Fibroblast of lung (primary cell): ENCODE measurements at regions not wholly inside any gene's neighbourhood (a gene's known extent, or its start where the extent isn't known, plus 50 kb on each side); places are given as distances from the start of the nearest gene placed in this dataset.

Experiments
- DNase-seq, 2 donors: peaks; one replicate each; pipeline versions ENCODE4 v3.0.0 to v3.0.0-alpha.2; 2010; ENCODE audit warnings: low read depth in 2 of 2
- H2AFZ ChIP-seq: 2 replicates; pipeline ENCODE4 v1.5.1; 2012; ENCODE audit warnings: low read length, control low read depth, inconsistent platforms
- H3K27ac ChIP-seq: 2 replicates; pipeline ENCODE4 v1.5.1; 2011; ENCODE audit warnings: low read length, control low read depth; ENCODE audit not compliant: insufficient read depth
- H3K27me3 ChIP-seq: 2 replicates; pipeline ENCODE4 v1.5.1; 2011; ENCODE audit warnings: mild to moderate bottlenecking, low read length; ENCODE audit not compliant: control insufficient read depth, insufficient read depth
- H3K36me3 ChIP-seq: 2 replicates; pipeline ENCODE4 v1.5.1; 2011; ENCODE audit warnings: low read length; ENCODE audit not compliant: control insufficient read depth, insufficient read depth
- H3K4me1 ChIP-seq: 2 replicates; pipeline ENCODE4 v1.5.1; 2011; ENCODE audit warnings: low read length; ENCODE audit not compliant: control insufficient read depth, insufficient read depth; ENCODE audit errors: extremely low read depth
- H3K4me2 ChIP-seq: 2 replicates; pipeline ENCODE4 v1.5.1; 2011; ENCODE audit warnings: low read length, control low read depth; ENCODE audit not compliant: insufficient read depth; ENCODE audit errors: extremely low read depth
- H3K4me3 ChIP-seq, 4 experiments: fragments of 200-600 bp in 1 of 4; sonication (generic) in 1 of 4; replicated peaks in 1 of 4; 2 replicates each; pipeline ENCODE4 v1.5.1; 2011 to 2016; ENCODE audit warnings: low read length in 4 of 4, low read depth in 3 of 4, mild to moderate bottlenecking in 3 of 4, control low read depth in 2 of 4, inconsistent platforms in 1 of 4, mixed read lengths in 1 of 4; ENCODE audit not compliant: insufficient read depth in 1 of 4; ENCODE audit errors: control extremely low read depth in 1 of 4
- H3K79me2 ChIP-seq: 2 replicates; pipeline ENCODE4 v1.5.1; 2012; ENCODE audit warnings: mild to moderate bottlenecking, low read length, inconsistent platforms; ENCODE audit not compliant: control insufficient read depth, insufficient read depth
- H3K9ac ChIP-seq: 2 replicates; pipeline ENCODE4 v1.5.1; 2011; ENCODE audit warnings: mild to moderate bottlenecking, low read length, control low read depth; ENCODE audit not compliant: insufficient read depth
- H3K9me3 ChIP-seq: 2 replicates; pipeline ENCODE4 v1.5.1; 2012; ENCODE audit warnings: low read depth, low read length; ENCODE audit not compliant: control insufficient read depth, insufficient read depth
- H4K20me1 ChIP-seq: 2 replicates; pipeline ENCODE4 v1.5.1; 2011; ENCODE audit warnings: low read length; ENCODE audit not compliant: control insufficient read depth, insufficient read depth; ENCODE audit errors: extremely low read depth
- EZH2 ChIP-seq: IDR thresholded peaks from 2 replicates; pipeline ENCODE4 v1.5.1; 2012; ENCODE audit warnings: low read length, control low read depth, mild to moderate bottlenecking; ENCODE audit errors: missing control alignments
- TF ChIP-seq, protein P1 (sequence below), 2 donors: IDR thresholded peaks in 1 of 2; conservative IDR thresholded peaks in 1 of 2; 1 replicate in 1 of 2; 2 replicates in 1 of 2; pipeline ENCODE4 v1.5.1; 2011 to 2012; ENCODE audit warnings: low read length in 2 of 2, control low read depth in 1 of 2, inconsistent platforms in 1 of 2, low read depth in 1 of 2, mild to moderate bottlenecking in 1 of 2

DNA sequence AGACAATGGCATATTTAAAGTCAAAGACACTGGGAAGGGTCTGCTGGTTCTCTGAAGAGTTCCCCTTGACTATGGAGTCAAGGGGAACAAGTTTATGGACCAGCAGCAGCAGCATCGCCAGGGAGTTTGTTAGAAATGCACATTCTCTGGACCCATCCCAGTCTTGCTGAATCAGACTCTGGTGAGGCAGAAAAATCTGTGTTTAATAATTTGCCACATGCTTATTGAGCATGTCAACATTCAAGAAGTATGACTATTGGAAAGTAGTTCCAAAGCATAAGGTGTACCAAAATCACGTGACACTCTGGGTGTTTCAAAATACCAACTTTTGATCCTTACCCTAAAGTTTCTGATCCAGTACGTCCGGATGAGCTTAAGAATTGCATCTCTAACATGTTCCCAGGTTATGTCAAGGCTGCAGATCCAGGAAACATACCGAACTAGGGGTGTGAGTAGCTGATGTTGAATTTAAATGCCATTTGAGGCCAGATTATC lies 853.8 kb downstream of the TMEM182 start:
- Histone ChIP-seq H3K4me3 (no peak overlapping the region), H3K9me3 (peaks cover 1% of the 10 kb centered on the region), H3K27ac (no peak overlapping the region), H3K27me3 (no peaks in the 10 kb centered on the region), H3K36me3 (no peaks in the 10 kb centered on the region), H4K20me1 (no peaks in the 10 kb centered on the region), H2AFZ (no peak overlapping the region), H3K9ac (no peak overlapping the region), H3K4me2 (no peak overlapping the region), H3K79me2 (no peaks in the 10 kb centered on the region), H3K4me1 (no peaks in the 10 kb centered on the region)
- TF ChIP-seq EZH2: no peak
- TF ChIP-seq, protein P1, sequence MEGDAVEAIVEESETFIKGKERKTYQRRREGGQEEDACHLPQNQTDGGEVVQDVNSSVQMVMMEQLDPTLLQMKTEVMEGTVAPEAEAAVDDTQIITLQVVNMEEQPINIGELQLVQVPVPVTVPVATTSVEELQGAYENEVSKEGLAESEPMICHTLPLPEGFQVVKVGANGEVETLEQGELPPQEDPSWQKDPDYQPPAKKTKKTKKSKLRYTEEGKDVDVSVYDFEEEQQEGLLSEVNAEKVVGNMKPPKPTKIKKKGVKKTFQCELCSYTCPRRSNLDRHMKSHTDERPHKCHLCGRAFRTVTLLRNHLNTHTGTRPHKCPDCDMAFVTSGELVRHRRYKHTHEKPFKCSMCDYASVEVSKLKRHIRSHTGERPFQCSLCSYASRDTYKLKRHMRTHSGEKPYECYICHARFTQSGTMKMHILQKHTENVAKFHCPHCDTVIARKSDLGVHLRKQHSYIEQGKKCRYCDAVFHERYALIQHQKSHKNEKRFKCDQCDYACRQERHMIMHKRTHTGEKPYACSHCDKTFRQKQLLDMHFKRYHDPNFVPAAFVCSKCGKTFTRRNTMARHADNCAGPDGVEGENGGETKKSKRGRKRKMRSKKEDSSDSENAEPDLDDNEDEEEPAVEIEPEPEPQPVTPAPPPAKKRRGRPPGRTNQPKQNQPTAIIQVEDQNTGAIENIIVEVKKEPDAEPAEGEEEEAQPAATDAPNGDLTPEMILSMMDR (conservative IDR thresholded peaks at IDR 0.05 in 1 of 2, IDR thresholded peaks at IDR 0.05 in 1 of 2; ENCODE audit: low read depth in 1 of 2, low read length in 2 of 2): no peak
- no peak for DNase-seq

DNA sequence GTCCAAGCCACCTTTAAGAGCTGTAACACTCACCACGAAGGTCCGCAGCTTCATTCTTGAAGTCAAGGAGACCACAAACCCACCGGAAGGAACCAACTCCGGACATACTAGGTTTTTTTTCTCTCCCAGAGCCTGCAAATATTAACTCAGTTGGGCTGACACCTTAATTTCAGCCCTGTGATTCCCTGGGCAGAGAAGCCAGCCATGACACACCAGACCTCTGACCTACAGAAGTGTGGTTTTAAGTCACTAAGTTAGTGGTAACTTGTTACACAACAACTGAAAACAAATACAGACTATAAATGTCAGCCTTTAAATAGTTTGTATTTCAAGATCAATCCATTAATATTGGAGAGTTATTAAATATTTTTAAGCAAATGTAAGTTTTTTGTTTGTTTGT lies 855.1 kb downstream of the TMEM182 start:
- peaks cover 1% of the 10 kb centered on the region for H3K9me3 ChIP-seq
- TF ChIP-seq, protein P1 (conservative IDR thresholded peaks at IDR 0.05 in 1 of 2, IDR thresholded peaks at IDR 0.05 in 1 of 2; ENCODE audit: low read depth in 1 of 2, low read length in 2 of 2): no peak
- no peak for TF ChIP-seq EZH2
- no peak overlapping the region for H3K4me2 ChIP-seq
- H3K79me2 ChIP-seq: no peaks in the 10 kb centered on the region
- DNase-seq: no peak
- H3K9ac ChIP-seq: no peak overlapping the region
- H4K20me1 ChIP-seq: no peaks in the 10 kb centered on the region
- no peak overlapping the region for H3K27ac ChIP-seq
- no peaks in the 10 kb centered on the region for H3K4me1 ChIP-seq
- H2AFZ ChIP-seq: no peak overlapping the region
- no peaks in the 10 kb centered on the region for H3K36me3 ChIP-seq
- no peaks in the 10 kb centered on the region for H3K27me3 ChIP-seq
- no peak overlapping the region for H3K4me3 ChIP-seq

DNA sequence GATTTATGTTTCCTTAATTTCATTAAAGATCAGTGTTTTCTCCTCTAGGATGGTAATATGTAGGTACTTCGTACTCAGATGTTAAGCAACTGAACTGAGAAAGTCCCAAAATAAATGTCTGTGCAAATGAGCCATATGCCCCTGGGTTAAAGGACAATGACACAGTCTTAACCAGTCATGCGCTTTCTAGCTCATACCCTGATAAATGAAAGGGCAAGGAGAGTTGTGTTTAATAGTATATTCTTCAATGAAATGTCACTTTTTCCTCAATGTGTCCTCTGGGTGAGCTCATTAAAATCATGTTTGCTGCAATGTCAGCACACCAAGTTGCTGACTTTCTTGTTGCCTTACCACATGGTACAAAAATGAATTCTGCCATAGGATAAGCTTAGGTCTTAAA lies 856.3 kb downstream of the TMEM182 start:
- no peaks in the 10 kb centered on the region for H3K79me2 ChIP-seq

More for the DNA sequence above, 856.3 kb downstream of the TMEM182 start:
- H3K4me1 ChIP-seq: no peaks in the 10 kb centered on the region
- TF ChIP-seq, protein P1 (conservative IDR thresholded peaks at IDR 0.05 in 1 of 2, IDR thresholded peaks at IDR 0.05 in 1 of 2; ENCODE audit: low read depth in 1 of 2, low read length in 2 of 2): no peak
- no peak for TF ChIP-seq EZH2
- no peak overlapping the region for H3K27ac ChIP-seq
- H4K20me1 ChIP-seq: no peaks in the 10 kb centered on the region
- no peak overlapping the region for H3K4me2 ChIP-seq
- no peak for DNase-seq
- H3K9me3 ChIP-seq: peaks cover 1% of the 10 kb centered on the region
- H3K27me3 ChIP-seq: no peaks in the 10 kb centered on the region
- H3K4me3 ChIP-seq: no peak overlapping the region
- H3K9ac ChIP-seq: no peak overlapping the region
- no peak overlapping the region for H2AFZ ChIP-seq
- no peaks in the 10 kb centered on the region for H3K36me3 ChIP-seq
